IMR-90 (cell line): ENCODE measurements at regions not wholly inside any gene's neighbourhood (a gene's known extent, or its start where the extent isn't known, plus 50 kb on each side); places are given as distances from the start of the nearest gene placed in this dataset.

Experiments used
- ATAC-seq: fragments of 200-7000 bp; cut with Tn5 transposase; 2 replicates; pipeline ENCODE4 v1.9.1; 2020; ENCODE audit warnings: low read depth, mild to moderate bottlenecking, moderate library complexity
- BruUV-seq: library from RNA; stranded (reverse); fragments of 400-500 nt; replicated peaks from 2 replicates; lab custom pipeline; 2021; lab: Mats Ljungman, UMichigan
- CTCF ChIA-PET: fragments of 300-600 bp; formaldehyde crosslinking; extraction: SDS; loops from one replicate; lab custom pipeline; 2021; ENCODE audit warnings: antibody characterized with exemption; lab: Yijun Ruan, JAX
- POLR2A ChIA-PET: fragments of 300-600 bp; sonication (Branson Sonifier 250); formaldehyde crosslinking; loops from one replicate; lab custom pipeline; 2022; ENCODE audit warnings: antibody characterized with exemption; ENCODE audit not compliant: unreplicated experiment; lab: Charles Lee
- DNase-seq: peaks from one replicate; pipeline ENCODE4 v3.0.0; 2013
- H2AFZ ChIP-seq: replicated peaks from 2 replicates; pipeline ENCODE3; 2013; ENCODE audit warnings: low read length, mild to moderate bottlenecking; ENCODE audit not compliant: poor library complexity
- H2AK5ac ChIP-seq: 2 replicates; pipeline ENCODE4 v1.6.1; 2013; ENCODE audit warnings: low read depth, low read length, inconsistent platforms
- H2AK9ac ChIP-seq: replicated peaks from 2 replicates; pipeline ENCODE3; 2013; ENCODE audit warnings: mild to moderate bottlenecking, low read depth, low read length, moderate library complexity; ENCODE audit not compliant: poor library complexity
- H2BK120ac ChIP-seq: 2 replicates; pipeline ENCODE4 v1.6.1; 2013; ENCODE audit warnings: low read depth, low read length, inconsistent platforms
- H2BK15ac ChIP-seq: 3 replicates; pipeline ENCODE4 v1.6.1; 2013; ENCODE audit warnings: low read depth, low read length, inconsistent platforms
- H2BK20ac ChIP-seq: 2 replicates; pipeline ENCODE4 v1.6.1; 2013; ENCODE audit warnings: low read depth, mild to moderate bottlenecking, inconsistent platforms, low read length, moderate library complexity
- H2BK5ac ChIP-seq: 2 replicates; pipeline ENCODE4 v1.6.1; 2013; ENCODE audit warnings: mild to moderate bottlenecking, low read depth, low read length, inconsistent platforms; ENCODE audit not compliant: poor library complexity, severe bottlenecking
- H3K14ac ChIP-seq: replicated peaks from 2 replicates; pipeline ENCODE4 v1.6.1; 2013; ENCODE audit warnings: low read depth, low read length, inconsistent platforms
- H3K18ac ChIP-seq: 2 replicates; pipeline ENCODE4 v1.6.1; 2013; ENCODE audit warnings: low read depth, low read length, control low read depth
- H3K23ac ChIP-seq: 2 replicates; pipeline ENCODE4 v1.6.1; 2013; ENCODE audit warnings: low read depth, low read length, inconsistent platforms
- H3K27ac ChIP-seq: 2 replicates; pipeline ENCODE4 v1.5.1; 2013; ENCODE audit warnings: mild to moderate bottlenecking, control low read depth, low read length; ENCODE audit not compliant: insufficient read depth
- H3K27me3 ChIP-seq: 2 replicates; pipeline ENCODE4 v1.6.1; 2013; ENCODE audit warnings: low read length; ENCODE audit not compliant: control insufficient read depth, insufficient read depth
- H3K36me3 ChIP-seq: 2 replicates; pipeline ENCODE4 v1.6.1; 2013; ENCODE audit warnings: low read length, mixed read lengths; ENCODE audit not compliant: control insufficient read depth, insufficient read depth
- H3K4ac ChIP-seq: 2 replicates; pipeline ENCODE4 v1.6.1; 2013; ENCODE audit warnings: low read depth, low read length, inconsistent platforms
- H3K4me1 ChIP-seq: 2 replicates; pipeline ENCODE4 v1.6.1; 2013; ENCODE audit warnings: low read length, mixed read lengths; ENCODE audit not compliant: control insufficient read depth, insufficient read depth
- H3K4me2 ChIP-seq: 2 replicates; pipeline ENCODE4 v1.6.1; 2013; ENCODE audit warnings: low read depth, mild to moderate bottlenecking, control low read depth, low read length, moderate library complexity
- H3K4me3 ChIP-seq: 2 replicates; pipeline ENCODE4 v1.5.1; 2013; ENCODE audit warnings: low read depth, mild to moderate bottlenecking, control low read depth, low read length, moderate library complexity; ENCODE audit not compliant: insufficient read depth
- H3K56ac ChIP-seq: 2 replicates; pipeline ENCODE4 v1.6.1; 2013; ENCODE audit warnings: low read length, inconsistent platforms; ENCODE audit not compliant: insufficient read depth; ENCODE audit errors: extremely low read depth
- H3K79me1 ChIP-seq, 2 experiments: 2 replicates each; pipeline ENCODE4 v1.6.1; 2013; ENCODE audit warnings: low read length in 2 of 2, inconsistent platforms in 1 of 2, low read depth in 1 of 2
- H3K9ac ChIP-seq: 2 replicates; pipeline ENCODE4 v1.6.1; 2013; ENCODE audit warnings: low read depth, low read length, control low read depth
- H3K9me1 ChIP-seq: 2 replicates; pipeline ENCODE4 v1.6.1; 2013; ENCODE audit warnings: low read length, inconsistent platforms; ENCODE audit not compliant: insufficient read depth
- H3K9me3 ChIP-seq: 2 replicates; pipeline ENCODE4 v1.6.1; 2013; ENCODE audit warnings: low read length; ENCODE audit not compliant: control insufficient read depth, insufficient read depth
- H4K20me1 ChIP-seq: 2 replicates; pipeline ENCODE4 v1.6.1; 2013; ENCODE audit warnings: low read length, inconsistent platforms; ENCODE audit not compliant: insufficient read depth
- H4K5ac ChIP-seq: 2 replicates; pipeline ENCODE4 v1.6.1; 2013; ENCODE audit warnings: mild to moderate bottlenecking, low read depth, low read length, control low read depth
- H4K8ac ChIP-seq, 2 experiments: 2 replicates each; pipeline ENCODE4 v1.6.1; 2013; ENCODE audit warnings: low read depth in 2 of 2, low read length in 2 of 2, control low read depth in 1 of 2, inconsistent platforms in 1 of 2
- H4K91ac ChIP-seq: 2 replicates; pipeline ENCODE4 v1.6.1; 2013; ENCODE audit warnings: low read depth, low read length, inconsistent platforms; ENCODE audit not compliant: insufficient read depth
- MAFK ChIP-seq: IDR thresholded peaks from 2 replicates; pipeline ENCODE4 v1.6.1; 2012; ENCODE audit warnings: low read depth, low read length, improper control_type of control experiment
- USF2 ChIP-seq: fragments of 150-350 bp; IDR thresholded peaks from 2 replicates; pipeline ENCODE4 v1.6.1; 2017; ENCODE audit warnings: mild to moderate bottlenecking, antibody characterized with exemption, low read length, low read depth
- WGBS, 2 experiments: methylation state at CpG; one replicate each; pipeline versions ENCODE4 v1.1.5 to v1.1.7; 2013; ENCODE audit warnings: missing lambda C conversion rate in 2 of 2; ENCODE audit not compliant: insufficient read length in 1 of 2; ENCODE audit errors: extremely low coverage in 2 of 2; 5-methylcytosine and 5-hydroxymethylcytosine counted together
- dilution Hi-C: fragments of 300-500 bp; cut with HindIII; formaldehyde crosslinking; loops from one replicate; pipeline ENCODE4 v1.14.3; 2018; ENCODE audit warnings: low sequenced_read_pairs; ENCODE audit not compliant: unreplicated experiment
- in situ Hi-C: fragments of 300-500 bp; cut with MboI; formaldehyde crosslinking; loops from 3 replicates; pipeline ENCODE4 v1.14.3; 2019; ENCODE audit warnings: low sequenced_read_pairs, inconsistent platforms, mixed read lengths
- intact Hi-C: fragments of 100-400 bp; cut with micrococcal nuclease; formaldehyde crosslinking; loops from 2 replicates; pipeline ENCODE4 v1.10.0; 2022

GRCh38 chr4:135532132-135532531 lies 1330.5 kb upstream of the PABPC4L start:
- H4K5ac ChIP-seq, result no peak overlapping the region
- no peak overlapping the region for H2AK9ac ChIP-seq
- no peaks in the 10 kb centered on the region for H3K79me1 ChIP-seq
- H2BK5ac ChIP-seq, result no peak overlapping the region
- dilution Hi-C loops (no loop called here), in situ Hi-C loops (no loop called here), intact Hi-C loops (no loop called here)
- H3K9me3 ChIP-seq, result no peaks in the 10 kb centered on the region
- ATAC-seq (no peak), DNase-seq (no peak)
- H4K20me1 ChIP-seq, result no peaks in the 10 kb centered on the region
- no peak overlapping the region for H3K23ac ChIP-seq
- H3K18ac ChIP-seq, result no peak overlapping the region
- H4K91ac ChIP-seq, result no peak overlapping the region
- no peak overlapping the region for H2AFZ ChIP-seq
- no peak overlapping the region for H4K8ac ChIP-seq
- no peak overlapping the region for H2BK120ac ChIP-seq
- no TSS peak for BruUV-seq
- no peak overlapping the region for H3K14ac ChIP-seq
- H2AK5ac ChIP-seq, result no peak overlapping the region
- TF ChIP-seq USF2 (no peak), MAFK (no peak)
- no peak overlapping the region for H3K4me3 ChIP-seq
- POLR2A ChIA-PET, result no interaction called here
- CTCF ChIA-PET, result interaction anchor here (0.6 kb wide), 1 partner anchor 721 kb away, joined by 3 read pairs; no protein-coding TSS in a partner anchor
- no peaks in the 10 kb centered on the region for H3K4me1 ChIP-seq
- no peak overlapping the region for H3K4ac ChIP-seq
- no peaks in the 10 kb centered on the region for H3K36me3 ChIP-seq
- no peaks in the 10 kb centered on the region for H3K9me1 ChIP-seq
- WGBS, 2 experiments, result no CpG with 5 or more reads among the region's 3 CpGs
- H2BK15ac ChIP-seq, result no peak overlapping the region
- H3K27me3 ChIP-seq, result no peaks in the 10 kb centered on the region
- H3K27ac ChIP-seq, result no peak overlapping the region
- no peak overlapping the region for H3K9ac ChIP-seq
- H2BK20ac ChIP-seq, result no peak overlapping the region
- no peak overlapping the region for H3K4me2 ChIP-seq
- no peak overlapping the region for H3K56ac ChIP-seq
